Activated CD8-positive, alpha-beta memory T cell treated with anti-CD3 and anti-CD28 coated beads, Interleukin-2, amount 10 ng/mL, durations not matched to agents 7 days and 5 days (primary cell): ENCODE measurements at regions not wholly inside any gene's neighbourhood (a gene's known extent, or its start where the extent isn't known, plus 50 kb on each side); places are given as distances from the start of the nearest gene placed in this dataset.
A peak's percentile ranks its signal among the peaks of the same experiment; 100 is the strongest.
"Not testable (repeated sequence)": the region's sequence is repeated elsewhere in the genome, so short reads cannot be mapped to it uniquely, and the experiment has no call there.

Source experiments
- ATAC-seq: fragments of 150-1000 bp; cut with Tn5 transposase; one replicate; pipeline ENCODE4 v1.10.0; 2021; ENCODE audit warnings: moderate library complexity
- CTCF ChIA-PET: fragments of 350-600 bp; sonication (Branson Sonifier 250); formaldehyde crosslinking; loops from one replicate; lab custom pipeline; 2021; ENCODE audit warnings: antibody characterized with exemption; lab: Charles Lee
- DNase-seq: peaks from one replicate; pipeline ENCODE4 v3.0.0-alpha.2; 2020
- H3K27ac Mint-ChIP-seq: one replicate; pipeline ENCODE4 v1.8.0; 2021; ENCODE audit warnings: mild to moderate bottlenecking, mixed read lengths
- H3K27me3 Mint-ChIP-seq: one replicate; pipeline ENCODE4 v1.8.0; 2021; ENCODE audit warnings: mixed read lengths
- H3K36me3 Mint-ChIP-seq: one replicate; pipeline ENCODE4 v1.8.0; 2021; ENCODE audit warnings: mild to moderate bottlenecking, mixed read lengths
- H3K4me1 Mint-ChIP-seq: one replicate; pipeline ENCODE4 v1.8.0; 2021; ENCODE audit warnings: mixed read lengths
- H3K4me3 Mint-ChIP-seq: one replicate; pipeline ENCODE4 v1.8.0; 2021; ENCODE audit warnings: mild to moderate bottlenecking, moderate library complexity, mixed read lengths
- H3K9me3 Mint-ChIP-seq: one replicate; pipeline ENCODE4 v1.8.0; 2022; ENCODE audit warnings: low read depth, mixed read lengths

DNA sequence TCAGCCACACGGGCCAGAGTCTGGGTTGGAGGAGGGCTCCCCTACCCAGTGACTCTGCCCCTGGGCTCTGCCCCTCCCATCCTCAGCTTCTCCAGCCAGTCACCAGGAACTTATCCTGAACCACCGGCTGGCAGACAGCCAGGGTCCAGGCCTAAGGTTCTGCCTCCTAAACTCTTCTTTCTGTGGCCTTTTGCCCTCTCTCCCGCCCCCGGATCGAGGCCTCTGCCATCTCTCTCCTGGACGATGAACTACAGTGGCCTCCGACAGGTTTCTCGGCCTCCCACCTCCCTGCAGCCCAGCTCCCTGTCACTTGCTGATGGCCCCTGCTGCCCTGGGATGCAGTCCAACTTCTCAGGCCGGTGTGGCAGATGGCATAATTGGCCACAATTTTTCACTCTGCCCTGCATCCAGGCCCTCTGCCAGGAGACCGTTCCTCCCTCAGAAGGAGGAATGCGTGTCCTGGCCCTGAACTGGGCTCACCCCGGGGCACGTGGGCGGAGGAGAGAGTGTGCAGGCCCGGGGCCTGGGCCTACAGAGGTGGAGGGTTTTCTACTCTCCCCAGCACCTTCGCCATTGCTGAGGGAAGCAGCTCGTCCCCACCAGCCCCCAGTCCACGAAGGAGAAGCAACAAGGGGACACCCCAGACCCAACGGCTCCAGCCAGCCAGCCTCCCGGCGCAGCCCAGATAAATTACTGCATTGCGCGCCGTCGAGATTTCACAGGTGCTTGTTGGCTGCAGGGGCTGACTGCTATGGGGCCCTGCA is 81.9 kb upstream of the LRPAP1 start:
- Mint-ChIP-seq H3K4me3 (no peak overlapping the region), H3K4me1 (no peaks in the 10 kb centered on the region), H3K9me3 (peaks cover 11% of the 10 kb centered on the region), H3K27me3 (peaks cover 7% of the 10 kb centered on the region), H3K36me3 (no peaks in the 10 kb centered on the region), H3K27ac (no peak overlapping the region)
- DNase-seq, result no peak
- no peak for ATAC-seq
- CTCF ChIA-PET, result no interaction called here

DNA sequence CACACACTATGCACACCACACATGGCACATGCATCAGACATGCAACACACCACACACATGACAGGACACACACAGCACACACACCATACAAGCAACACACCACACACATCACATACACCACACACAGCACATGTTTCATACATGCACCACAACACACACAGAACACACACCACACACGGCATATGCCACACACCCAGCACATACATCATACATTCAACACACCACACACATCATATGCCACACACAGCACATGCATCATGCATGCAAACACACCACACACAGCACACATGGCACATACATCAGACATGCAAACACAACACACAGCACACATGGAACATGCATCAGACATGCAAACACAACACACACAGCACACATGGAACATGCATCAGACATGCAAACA is 80.7 kb upstream of the LRPAP1 start:
- H3K36me3 Mint-ChIP-seq, result no peaks in the 10 kb centered on the region
- H3K9me3 Mint-ChIP-seq, result peaks cover 11% of the 10 kb centered on the region
- CTCF ChIA-PET, result no interaction called here
- DNase-seq (no peak), ATAC-seq (no peak)
- no peak overlapping the region for H3K4me3 Mint-ChIP-seq
- no peaks in the 10 kb centered on the region for H3K4me1 Mint-ChIP-seq
- no peaks in the 10 kb centered on the region for H3K27me3 Mint-ChIP-seq
- H3K27ac Mint-ChIP-seq, result no peak overlapping the region

DNA sequence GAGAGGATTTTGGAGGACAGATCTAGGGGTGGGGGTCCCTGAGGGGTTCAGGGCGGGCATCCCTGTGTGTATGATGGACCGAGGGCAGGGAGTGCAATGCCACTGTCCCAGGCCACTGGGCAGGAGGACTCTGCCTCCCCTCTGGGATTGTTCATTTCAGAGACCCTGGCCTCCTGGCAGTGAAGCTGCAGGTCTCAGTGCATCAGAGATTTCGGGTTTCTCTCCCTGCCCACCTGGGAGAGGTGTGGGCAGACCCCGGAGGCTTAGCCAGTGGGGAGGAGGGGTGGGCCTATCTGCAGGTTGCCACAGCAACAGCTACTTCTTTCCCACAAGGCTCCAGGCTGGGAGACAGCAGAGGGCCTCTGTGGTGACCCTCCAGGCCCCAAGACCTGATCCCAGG is 80.1 kb upstream of the LRPAP1 start:
- no peak for ATAC-seq
- H3K9me3 Mint-ChIP-seq, result peaks cover 11% of the 10 kb centered on the region
- no peaks in the 10 kb centered on the region for H3K36me3 Mint-ChIP-seq
- no peak overlapping the region for H3K27ac Mint-ChIP-seq
- H3K4me1 Mint-ChIP-seq, result no peaks in the 10 kb centered on the region
- H3K27me3 Mint-ChIP-seq, result no peaks in the 10 kb centered on the region
- CTCF ChIA-PET, result no interaction called here
- H3K4me3 Mint-ChIP-seq, result no peak overlapping the region
- DNase-seq, result no peak

DNA sequence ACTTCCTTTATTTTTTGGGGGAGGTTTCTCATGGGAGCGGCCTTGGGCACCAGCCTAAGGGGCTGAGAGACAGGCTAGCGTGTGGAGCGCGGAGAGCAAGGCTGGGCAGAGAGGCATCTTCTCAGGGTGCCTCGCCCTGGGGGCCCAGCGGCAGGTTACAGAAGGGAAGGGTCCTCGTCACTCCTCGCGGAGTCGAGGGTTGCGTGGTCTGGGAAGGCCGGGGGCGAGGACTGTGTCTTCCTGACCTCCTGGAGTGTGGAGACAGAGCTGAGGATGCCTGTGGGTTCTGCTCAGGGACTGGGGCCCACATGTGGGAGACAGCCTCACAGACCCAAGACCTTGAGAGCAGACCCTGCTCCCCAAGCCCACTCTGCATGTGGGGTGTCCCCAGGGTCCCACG is 79.6 kb upstream of the LRPAP1 start:
- Mint-ChIP-seq H3K36me3 (no peaks in the 10 kb centered on the region), H3K27me3 (no peaks in the 10 kb centered on the region), H3K9me3 (peaks cover 11% of the 10 kb centered on the region), H3K4me3 (no peak overlapping the region), H3K27ac (no peak overlapping the region), H3K4me1 (no peaks in the 10 kb centered on the region)
- ATAC-seq (no peak), DNase-seq (no peak)
- CTCF ChIA-PET, result no interaction called here

DNA sequence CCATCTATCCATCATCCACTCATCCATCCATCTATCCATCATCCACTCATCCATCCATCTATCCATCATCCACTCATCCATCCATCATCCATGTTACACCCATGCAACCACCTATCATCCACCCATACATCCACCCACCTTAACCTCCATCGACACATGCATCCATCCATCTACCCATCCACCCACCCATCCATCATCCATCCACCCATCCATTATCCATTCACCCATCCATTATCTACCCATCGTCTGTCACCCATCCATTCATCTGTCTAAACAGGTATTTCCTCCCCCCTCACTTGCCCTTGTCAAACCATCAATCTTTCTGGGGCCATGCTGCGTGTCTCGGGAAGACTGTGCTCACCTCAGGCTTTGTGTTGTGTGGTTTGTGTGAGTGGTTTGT is 78.6 kb upstream of the LRPAP1 start:
- CTCF ChIA-PET, DNase-seq, H3K4me3 Mint-ChIP-seq, H3K4me1 Mint-ChIP-seq, H3K27ac Mint-ChIP-seq, ATAC-seq, H3K27me3 Mint-ChIP-seq, H3K36me3 Mint-ChIP-seq: not testable (repeated sequence)
- H3K9me3 Mint-ChIP-seq, result peaks cover 11% of the 10 kb centered on the region

- CTCF ChIA-PET, H3K36me3 Mint-ChIP-seq, H3K27ac Mint-ChIP-seq: not testable (repeated sequence)
Observed at GRCh38 chr4:3609905-3610304, 77.7 kb upstream of the LRPAP1 start.

DNA sequence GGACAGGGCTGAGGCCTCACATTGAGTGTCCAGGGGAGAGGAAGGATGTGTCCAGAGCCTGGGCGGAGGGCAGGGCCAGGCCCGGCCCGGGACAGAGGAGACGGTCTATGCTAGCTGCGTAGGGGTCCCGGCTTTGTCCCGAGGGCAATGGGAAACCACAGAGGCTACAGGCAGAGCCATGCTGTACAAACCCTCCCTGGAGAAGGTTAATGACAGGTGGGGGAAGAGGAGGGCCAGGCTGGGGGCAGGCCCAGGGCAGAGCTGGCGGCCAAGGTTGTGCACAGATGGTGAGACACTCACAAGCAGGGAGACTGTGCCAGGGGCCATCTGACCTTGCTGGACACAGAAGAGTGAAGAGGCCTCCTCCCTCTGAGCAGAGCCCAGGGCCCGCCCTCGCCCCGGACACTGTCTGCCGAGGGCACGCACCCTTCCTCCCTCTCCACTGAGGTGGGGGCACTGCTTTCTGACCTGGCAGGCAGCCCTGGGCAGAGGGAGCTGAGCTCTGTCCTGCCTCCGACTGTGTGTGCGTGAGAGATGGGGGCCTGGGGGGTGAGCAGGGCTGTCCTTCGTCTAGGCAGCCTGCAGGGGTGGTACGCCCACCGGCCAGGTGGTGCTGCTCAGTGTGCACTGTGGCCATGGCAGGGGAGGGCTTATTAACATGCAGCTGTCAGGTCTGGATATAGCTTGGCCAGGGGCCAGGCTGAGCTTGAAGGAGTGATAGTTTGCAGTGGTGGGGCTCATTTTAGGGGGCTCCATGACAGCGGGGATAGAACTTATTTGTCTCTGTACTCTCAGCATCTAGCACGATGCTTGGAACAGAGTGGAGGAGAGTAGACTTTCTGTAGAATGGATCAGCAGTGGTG is 75.7 kb upstream of the LRPAP1 start:
- CTCF ChIA-PET, result no interaction called here
- DNase-seq, result no peak
- H3K4me3 Mint-ChIP-seq, result no peak overlapping the region
- peaks cover 4% of the 10 kb centered on the region for H3K9me3 Mint-ChIP-seq
- H3K4me1 Mint-ChIP-seq, result no peaks in the 10 kb centered on the region
- H3K36me3 Mint-ChIP-seq, result no peaks in the 10 kb centered on the region
- no peak overlapping the region for H3K27ac Mint-ChIP-seq
- ATAC-seq, result no peak
- no peaks in the 10 kb centered on the region for H3K27me3 Mint-ChIP-seq

More at GRCh38 chr4:3609905-3610304, 77.7 kb upstream of the LRPAP1 start:
- not testable (repeated sequence) for H3K27me3 Mint-ChIP-seq, H3K4me1 Mint-ChIP-seq, H3K4me3 Mint-ChIP-seq, ATAC-seq, DNase-seq
- H3K9me3 Mint-ChIP-seq, result peaks cover 11% of the 10 kb centered on the region

DNA sequence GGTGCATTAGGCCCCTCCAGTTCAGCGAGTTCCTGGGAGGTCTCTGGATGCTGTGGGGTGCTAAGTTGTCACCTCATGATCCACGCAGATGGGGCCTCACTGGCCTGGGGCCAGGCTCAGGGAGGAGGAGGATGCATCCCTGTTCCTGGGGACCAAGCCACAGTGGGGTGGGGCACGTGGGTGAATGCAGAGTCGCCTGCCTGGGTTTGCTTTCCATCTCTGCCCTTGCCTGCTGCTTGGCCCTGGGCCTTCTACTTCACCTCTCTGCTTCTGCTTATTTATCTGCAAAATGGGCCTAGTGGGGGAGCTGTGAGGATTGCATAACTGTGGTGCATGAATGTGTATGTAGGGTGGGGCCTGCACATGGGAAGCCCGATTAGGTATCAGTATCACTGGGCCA is 74.6 kb upstream of the LRPAP1 start:
- ATAC-seq, result peak; percentile 33
- H3K4me1 Mint-ChIP-seq, H3K27ac Mint-ChIP-seq, H3K4me3 Mint-ChIP-seq, H3K9me3 Mint-ChIP-seq, DNase-seq, CTCF ChIA-PET, H3K27me3 Mint-ChIP-seq, H3K36me3 Mint-ChIP-seq: not testable (repeated sequence)

DNA sequence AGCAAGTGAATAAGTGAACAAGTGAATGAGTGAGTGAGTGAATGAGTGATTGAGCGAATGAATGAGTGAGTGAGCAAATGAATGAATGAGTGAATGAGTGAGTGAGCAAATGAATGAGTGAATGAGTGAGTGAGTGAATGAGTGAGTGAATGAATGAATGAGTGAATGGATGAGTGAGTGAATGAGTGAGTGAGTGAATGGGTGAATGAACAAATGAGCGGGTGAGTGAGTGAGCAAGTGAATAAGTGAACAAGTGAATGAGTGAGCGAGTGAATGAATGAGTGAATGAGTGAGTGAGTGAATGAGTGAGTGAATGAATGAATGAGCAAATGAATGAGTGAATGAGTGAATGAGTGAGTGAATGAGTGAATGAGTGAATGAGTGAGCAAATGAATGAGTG is 74.0 kb upstream of the LRPAP1 start:
- DNase-seq, H3K36me3 Mint-ChIP-seq, ATAC-seq, H3K4me1 Mint-ChIP-seq, H3K4me3 Mint-ChIP-seq, H3K27me3 Mint-ChIP-seq, CTCF ChIA-PET, H3K9me3 Mint-ChIP-seq, H3K27ac Mint-ChIP-seq: not testable (repeated sequence)

DNA sequence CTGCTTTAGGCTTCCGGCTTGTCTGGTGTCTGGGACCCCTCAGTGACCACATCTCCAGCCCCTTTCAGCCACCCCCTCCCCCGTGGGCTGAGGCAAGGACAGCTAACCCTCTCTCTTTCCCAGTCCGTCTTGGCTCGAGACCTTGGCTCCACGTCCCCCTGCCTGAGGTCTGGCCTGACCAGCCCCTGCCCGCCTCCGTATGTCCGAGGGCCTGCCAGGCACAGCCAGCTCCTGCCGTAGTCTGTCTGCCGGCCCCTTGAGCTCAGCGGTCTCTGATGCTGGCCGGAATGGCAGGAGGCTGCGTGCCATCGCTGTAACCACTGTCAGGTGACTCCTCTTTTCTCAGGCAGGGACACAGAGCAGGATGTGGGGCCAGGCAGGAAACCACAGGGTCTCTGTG is 73.3 kb upstream of the LRPAP1 start:
- Mint-ChIP-seq H3K4me3 (no peak overlapping the region), H3K9me3 (peaks cover 2% of the 10 kb centered on the region), H3K27me3 (no peaks in the 10 kb centered on the region), H3K4me1 (no peaks in the 10 kb centered on the region), H3K36me3 (no peaks in the 10 kb centered on the region), H3K27ac (no peak overlapping the region)
- ATAC-seq (no peak), DNase-seq (no peak)
- CTCF ChIA-PET, result no interaction called here

GRCh38 chr4:3602886-3603645 is 70.8 kb upstream of the LRPAP1 start:
- H3K27ac Mint-ChIP-seq, H3K4me3 Mint-ChIP-seq, H3K9me3 Mint-ChIP-seq, CTCF ChIA-PET, H3K36me3 Mint-ChIP-seq, H3K27me3 Mint-ChIP-seq, H3K4me1 Mint-ChIP-seq, ATAC-seq, DNase-seq: not testable (repeated sequence)

- H3K4me1 Mint-ChIP-seq, result no peaks in the 10 kb centered on the region
Observed at GRCh38 chr4:3601992-3602391, 69.8 kb upstream of the LRPAP1 start.

GRCh38 chr4:3601108-3601690 is 69.0 kb upstream of the LRPAP1 start:
- H3K9me3 Mint-ChIP-seq, DNase-seq, H3K27ac Mint-ChIP-seq, ATAC-seq, CTCF ChIA-PET, H3K4me1 Mint-ChIP-seq, H3K27me3 Mint-ChIP-seq, H3K4me3 Mint-ChIP-seq, H3K36me3 Mint-ChIP-seq: not testable (repeated sequence)

More at GRCh38 chr4:3601992-3602391, 69.8 kb upstream of the LRPAP1 start:
- DNase-seq (no peak), ATAC-seq (no peak)
- H3K4me3 Mint-ChIP-seq, result no peak overlapping the region
- H3K9me3 Mint-ChIP-seq, result no peaks in the 10 kb centered on the region
- H3K27me3 Mint-ChIP-seq, result no peaks in the 10 kb centered on the region
- no peaks in the 10 kb centered on the region for H3K36me3 Mint-ChIP-seq
- no peak overlapping the region for H3K27ac Mint-ChIP-seq
- CTCF ChIA-PET, result no interaction called here
